ENCODE measurements at regions not wholly inside any gene's neighbourhood (a gene's known extent, or its start where the extent isn't known, plus 50 kb on each side); places are given as distances from the start of the nearest gene placed in this dataset.
"Not testable (repeated sequence)": the region's sequence is repeated elsewhere in the genome, so short reads cannot be mapped to it uniquely, and the experiment has no call there.

DNA sequence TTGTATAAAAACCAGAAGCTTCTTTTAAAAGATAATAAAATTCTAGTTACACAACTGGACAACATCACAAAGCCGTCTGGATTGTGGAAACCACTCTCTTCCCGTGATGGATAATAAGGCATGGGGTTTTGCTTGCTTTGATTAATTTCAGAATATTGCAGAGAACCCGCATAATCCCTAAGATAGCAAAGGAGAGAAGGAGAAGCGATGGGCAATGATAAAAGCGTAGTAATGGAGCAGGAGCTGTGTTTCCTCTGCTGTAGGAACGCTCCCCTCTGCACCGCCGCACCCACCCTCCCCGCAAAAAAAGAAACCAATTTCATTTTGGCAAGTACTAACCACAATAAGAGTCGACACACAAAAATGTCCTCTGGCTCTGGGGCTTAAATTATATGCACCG is 340.9 kb upstream of the PSMD7 start (continued):
- TF ChIP-seq, protein P1, sequence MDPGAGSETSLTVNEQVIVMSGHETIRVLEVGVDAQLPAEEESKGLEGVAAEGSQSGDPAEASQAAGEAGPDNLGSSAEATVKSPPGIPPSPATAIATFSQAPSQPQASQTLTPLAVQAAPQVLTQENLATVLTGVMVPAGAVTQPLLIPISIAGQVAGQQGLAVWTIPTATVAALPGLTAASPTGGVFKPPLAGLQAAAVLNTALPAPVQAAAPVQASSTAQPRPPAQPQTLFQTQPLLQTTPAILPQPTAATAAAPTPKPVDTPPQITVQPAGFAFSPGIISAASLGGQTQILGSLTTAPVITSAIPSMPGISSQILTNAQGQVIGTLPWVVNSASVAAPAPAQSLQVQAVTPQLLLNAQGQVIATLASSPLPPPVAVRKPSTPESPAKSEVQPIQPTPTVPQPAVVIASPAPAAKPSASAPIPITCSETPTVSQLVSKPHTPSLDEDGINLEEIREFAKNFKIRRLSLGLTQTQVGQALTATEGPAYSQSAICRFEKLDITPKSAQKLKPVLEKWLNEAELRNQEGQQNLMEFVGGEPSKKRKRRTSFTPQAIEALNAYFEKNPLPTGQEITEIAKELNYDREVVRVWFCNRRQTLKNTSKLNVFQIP (CRISPR knock-in tag; IDR thresholded peaks at IDR 0.05; ENCODE audit: borderline replicate concordance, low read depth), result no peak
- TF ChIP-seq, protein P2, sequence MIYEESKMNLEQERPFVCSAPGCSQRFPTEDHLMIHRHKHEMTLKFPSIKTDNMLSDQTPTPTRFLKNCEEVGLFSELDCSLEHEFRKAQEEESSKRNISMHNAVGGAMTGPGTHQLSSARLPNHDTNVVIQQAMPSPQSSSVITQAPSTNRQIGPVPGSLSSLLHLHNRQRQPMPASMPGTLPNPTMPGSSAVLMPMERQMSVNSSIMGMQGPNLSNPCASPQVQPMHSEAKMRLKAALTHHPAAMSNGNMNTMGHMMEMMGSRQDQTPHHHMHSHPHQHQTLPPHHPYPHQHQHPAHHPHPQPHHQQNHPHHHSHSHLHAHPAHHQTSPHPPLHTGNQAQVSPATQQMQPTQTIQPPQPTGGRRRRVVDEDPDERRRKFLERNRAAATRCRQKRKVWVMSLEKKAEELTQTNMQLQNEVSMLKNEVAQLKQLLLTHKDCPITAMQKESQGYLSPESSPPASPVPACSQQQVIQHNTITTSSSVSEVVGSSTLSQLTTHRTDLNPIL (CRISPR knock-in tag; IDR thresholded peaks at IDR 0.05; ENCODE audit: low read depth), result no peak

DNA sequence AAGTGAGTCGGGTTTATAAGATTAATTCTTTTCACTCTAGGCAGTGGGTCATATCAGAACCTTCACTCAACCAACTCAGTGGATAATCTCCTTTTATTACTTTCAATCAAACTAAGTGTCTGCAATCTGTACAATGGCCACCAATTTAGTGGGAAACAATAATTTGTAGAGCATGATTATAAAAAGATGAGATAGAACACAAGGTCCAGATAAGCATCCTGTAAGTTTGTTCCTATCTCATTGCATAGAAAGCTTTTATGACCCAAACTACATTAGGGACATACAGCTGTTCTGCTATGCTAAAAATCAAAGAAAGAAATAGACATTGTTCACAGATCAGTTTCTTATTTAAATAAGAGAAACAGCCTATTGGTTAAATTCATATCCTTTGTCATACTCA is 341.4 kb upstream of the PSMD7 start:
- ATAC-seq, result no peak
- TF ChIP-seq, protein P1 (CRISPR knock-in tag; IDR thresholded peaks at IDR 0.05; ENCODE audit: borderline replicate concordance, low read depth), result no peak
- TF ChIP-seq, protein P3, sequence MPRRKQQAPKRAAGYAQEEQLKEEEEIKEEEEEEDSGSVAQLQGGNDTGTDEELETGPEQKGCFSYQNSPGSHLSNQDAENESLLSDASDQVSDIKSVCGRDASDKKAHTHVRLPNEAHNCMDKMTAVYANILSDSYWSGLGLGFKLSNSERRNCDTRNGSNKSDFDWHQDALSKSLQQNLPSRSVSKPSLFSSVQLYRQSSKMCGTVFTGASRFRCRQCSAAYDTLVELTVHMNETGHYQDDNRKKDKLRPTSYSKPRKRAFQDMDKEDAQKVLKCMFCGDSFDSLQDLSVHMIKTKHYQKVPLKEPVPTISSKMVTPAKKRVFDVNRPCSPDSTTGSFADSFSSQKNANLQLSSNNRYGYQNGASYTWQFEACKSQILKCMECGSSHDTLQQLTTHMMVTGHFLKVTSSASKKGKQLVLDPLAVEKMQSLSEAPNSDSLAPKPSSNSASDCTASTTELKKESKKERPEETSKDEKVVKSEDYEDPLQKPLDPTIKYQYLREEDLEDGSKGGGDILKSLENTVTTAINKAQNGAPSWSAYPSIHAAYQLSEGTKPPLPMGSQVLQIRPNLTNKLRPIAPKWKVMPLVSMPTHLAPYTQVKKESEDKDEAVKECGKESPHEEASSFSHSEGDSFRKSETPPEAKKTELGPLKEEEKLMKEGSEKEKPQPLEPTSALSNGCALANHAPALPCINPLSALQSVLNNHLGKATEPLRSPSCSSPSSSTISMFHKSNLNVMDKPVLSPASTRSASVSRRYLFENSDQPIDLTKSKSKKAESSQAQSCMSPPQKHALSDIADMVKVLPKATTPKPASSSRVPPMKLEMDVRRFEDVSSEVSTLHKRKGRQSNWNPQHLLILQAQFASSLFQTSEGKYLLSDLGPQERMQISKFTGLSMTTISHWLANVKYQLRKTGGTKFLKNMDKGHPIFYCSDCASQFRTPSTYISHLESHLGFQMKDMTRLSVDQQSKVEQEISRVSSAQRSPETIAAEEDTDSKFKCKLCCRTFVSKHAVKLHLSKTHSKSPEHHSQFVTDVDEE (CRISPR knock-in tag; IDR thresholded peaks at IDR 0.05), result 0 out of 2 replicates have a peak, but pooled peaks have one; percentile 15
- TF ChIP-seq TCF4 (CRISPR knock-in tag; IDR thresholded peaks at IDR 0.05; ENCODE audit: borderline replicate concordance) (peak; percentile 31; the same call in 1 of the 2 replicates), ESRRG (CRISPR knock-in tag; IDR thresholded peaks at IDR 0.05) (no peak), ZFP30 (CRISPR knock-in tag; IDR thresholded peaks at IDR 0.05) (no peak), PPARA (CRISPR knock-in tag; IDR thresholded peaks at IDR 0.05; ENCODE audit: borderline replicate concordance) (no peak)

DNA sequence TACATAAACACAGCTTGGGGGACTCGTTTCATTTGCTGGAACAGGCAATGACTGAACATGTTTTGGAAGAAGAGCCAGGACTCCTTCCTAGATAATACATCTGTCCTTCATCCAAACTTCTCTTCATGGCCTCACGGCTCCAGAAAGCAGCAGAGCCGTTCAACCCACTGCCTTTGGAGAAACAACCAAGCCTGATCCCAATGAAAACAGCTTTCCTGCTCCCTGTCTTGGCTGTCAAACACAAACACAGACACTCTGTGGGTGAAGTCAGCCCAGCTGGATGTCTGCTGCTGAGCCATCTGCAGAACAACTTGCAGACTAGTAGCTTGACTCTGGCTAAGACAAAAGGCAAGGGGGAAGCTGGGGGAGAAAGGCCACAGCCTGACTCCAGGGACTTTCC is 345.1 kb upstream of the PSMD7 start:
- ATAC-seq, result no peak
- TF ChIP-seq RARB (CRISPR knock-in tag; IDR thresholded peaks at IDR 0.05) (no peak), OSR1 (CRISPR knock-in tag; IDR thresholded peaks at IDR 0.05) (no peak), TCF4 (CRISPR knock-in tag; IDR thresholded peaks at IDR 0.05; ENCODE audit: borderline replicate concordance) (no peak), ZNF70 (CRISPR knock-in tag; IDR thresholded peaks at IDR 0.05) (no peak), BACH2 (CRISPR knock-in tag; IDR thresholded peaks at IDR 0.05; ENCODE audit: borderline replicate concordance) (no peak), ZFP3 (CRISPR knock-in tag; IDR thresholded peaks at IDR 0.05) (no peak)

DNA sequence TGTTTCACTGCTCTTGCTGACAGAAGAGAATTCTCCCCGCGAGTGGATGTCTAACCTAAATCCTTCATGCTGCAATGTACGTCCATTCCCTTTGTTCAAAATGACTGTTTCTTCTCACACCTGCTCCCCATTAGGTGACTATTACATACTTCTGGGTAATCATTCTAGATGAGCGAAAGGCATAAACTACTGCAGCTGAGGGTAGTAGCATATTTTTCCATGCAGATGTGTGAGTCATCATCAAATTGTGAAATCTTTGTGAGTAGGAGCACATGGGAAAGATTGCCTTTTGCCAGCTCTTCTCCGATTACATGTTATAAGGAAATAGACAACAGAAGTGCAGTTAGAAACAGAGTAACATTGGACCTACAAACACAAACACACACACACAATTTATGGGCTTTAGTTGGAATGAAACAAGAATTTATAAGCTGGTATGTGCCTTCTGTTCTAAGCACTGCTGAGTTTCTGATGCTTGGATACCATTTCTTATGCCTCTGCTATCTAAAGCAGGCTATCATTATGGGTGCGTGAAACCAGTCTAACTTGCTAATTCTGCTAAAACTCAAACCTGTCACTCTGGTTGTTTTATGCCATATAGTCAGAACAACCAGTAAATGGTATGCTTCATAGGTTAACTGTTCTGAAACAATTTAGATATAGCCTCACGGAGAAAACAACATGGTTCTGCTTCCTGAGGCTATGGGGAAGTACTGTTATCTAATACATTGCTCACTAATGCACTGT is 346.9 kb upstream of the PSMD7 start:
- no peak for ATAC-seq
- TF ChIP-seq, protein P4, sequence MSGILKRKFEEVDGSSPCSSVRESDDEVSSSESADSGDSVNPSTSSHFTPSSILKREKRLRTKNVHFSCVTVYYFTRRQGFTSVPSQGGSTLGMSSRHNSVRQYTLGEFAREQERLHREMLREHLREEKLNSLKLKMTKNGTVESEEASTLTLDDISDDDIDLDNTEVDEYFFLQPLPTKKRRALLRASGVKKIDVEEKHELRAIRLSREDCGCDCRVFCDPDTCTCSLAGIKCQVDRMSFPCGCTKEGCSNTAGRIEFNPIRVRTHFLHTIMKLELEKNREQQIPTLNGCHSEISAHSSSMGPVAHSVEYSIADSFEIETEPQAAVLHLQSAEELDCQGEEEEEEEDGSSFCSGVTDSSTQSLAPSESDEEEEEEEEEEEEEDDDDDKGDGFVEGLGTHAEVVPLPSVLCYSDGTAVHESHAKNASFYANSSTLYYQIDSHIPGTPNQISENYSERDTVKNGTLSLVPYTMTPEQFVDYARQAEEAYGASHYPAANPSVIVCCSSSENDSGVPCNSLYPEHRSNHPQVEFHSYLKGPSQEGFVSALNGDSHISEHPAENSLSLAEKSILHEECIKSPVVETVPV (CRISPR knock-in tag; IDR thresholded peaks at IDR 0.05), result no peak
- TF ChIP-seq ZNF8 (CRISPR knock-in tag; IDR thresholded peaks at IDR 0.05), result no peak

DNA sequence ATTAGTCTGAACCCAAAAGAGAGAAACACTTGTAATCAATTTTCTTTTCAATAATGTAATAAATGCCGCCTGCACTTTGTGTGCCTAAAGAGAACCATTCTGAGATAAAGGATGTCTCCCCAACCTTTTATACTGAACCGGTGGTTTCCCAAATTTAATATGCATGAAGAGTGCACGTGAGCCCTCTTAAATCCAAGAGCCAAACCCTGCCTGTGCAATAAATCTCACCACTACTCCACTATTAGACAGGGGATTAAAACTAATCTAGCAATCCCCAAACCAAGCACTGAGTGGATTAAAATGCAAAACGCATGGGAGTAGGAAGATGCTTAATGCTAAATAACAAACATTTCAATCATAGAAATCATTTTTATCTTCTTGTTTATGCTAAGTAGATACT is 351.0 kb upstream of the PSMD7 start:
- ATAC-seq, result no peak
- TF ChIP-seq SNAI2 (CRISPR knock-in tag; IDR thresholded peaks at IDR 0.05) (no peak), ZFP30 (CRISPR knock-in tag; IDR thresholded peaks at IDR 0.05) (no peak), GLIS3 (CRISPR knock-in tag; IDR thresholded peaks at IDR 0.05) (no peak), ISL1 (CRISPR knock-in tag; IDR thresholded peaks at IDR 0.05) (no peak), ZFP3 (CRISPR knock-in tag; IDR thresholded peaks at IDR 0.05) (no peak), ARNTL (CRISPR knock-in tag; IDR thresholded peaks at IDR 0.05; ENCODE audit: borderline replicate concordance, low read depth) (no peak), ZNF70 (CRISPR knock-in tag; IDR thresholded peaks at IDR 0.05) (no peak)
- TF ChIP-seq, protein P2 (CRISPR knock-in tag; IDR thresholded peaks at IDR 0.05; ENCODE audit: low read depth), result no peak

DNA sequence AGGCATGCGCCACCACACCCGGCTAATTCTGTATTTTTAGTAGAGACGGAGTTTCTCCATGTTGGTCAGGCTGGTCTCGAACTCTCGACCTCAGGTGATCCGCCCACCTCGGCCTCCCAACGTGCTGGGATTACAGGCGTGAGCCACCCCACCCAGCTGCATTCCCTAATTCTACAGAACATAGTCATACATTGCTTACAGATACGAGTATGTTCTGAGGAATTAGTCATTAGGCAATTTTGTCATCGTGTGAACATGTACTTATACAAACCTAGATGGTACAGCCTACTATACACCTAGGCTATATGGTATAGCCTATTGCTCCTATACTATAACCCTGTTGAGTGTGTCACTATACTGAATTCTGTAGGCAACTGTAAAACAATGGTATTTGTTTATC is 353.4 kb upstream of the PSMD7 start:
- not testable (repeated sequence) for ATAC-seq

DNA sequence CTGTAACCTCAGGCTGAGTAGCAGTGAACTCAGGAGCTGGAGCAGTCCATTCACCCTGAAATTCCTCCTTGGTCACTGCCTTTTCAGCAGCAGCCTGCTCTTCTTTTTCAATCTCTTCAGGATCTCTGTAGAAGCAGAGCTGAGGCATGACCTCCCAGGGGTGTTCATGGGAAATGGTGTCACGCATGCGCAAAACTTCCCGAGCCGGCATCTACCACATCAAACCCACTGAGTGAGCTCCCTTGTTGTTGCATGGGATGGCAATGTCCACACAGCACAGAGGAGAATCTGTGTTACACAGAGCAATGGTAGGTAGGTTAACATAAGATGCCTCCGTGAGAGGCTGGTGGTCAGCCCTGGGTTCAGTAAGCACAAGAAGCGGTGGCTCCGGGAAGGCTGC is 355.8 kb upstream of the PSMD7 start:
- not testable (repeated sequence) for ATAC-seq

Data from SK-N-SH treated with all-trans-retinoic acid at 6 μM for 48 hours (cell line).